H1 (cell line): ENCODE measurements at regions not wholly inside any gene's neighbourhood (a gene's known extent, or its start where the extent isn't known, plus 50 kb on each side); places are given as distances from the start of the nearest gene placed in this dataset.

Source experiments
- RXRA ChIP-seq: IDR thresholded peaks from 2 replicates; pipeline ENCODE4 v1.6.1; 2011; ENCODE audit warnings: low read depth, mild to moderate bottlenecking, low read length, moderate library complexity; ENCODE audit not compliant: insufficient read depth
- TCF12 ChIP-seq: IDR thresholded peaks from 2 replicates; pipeline ENCODE4 v1.6.1; 2011; ENCODE audit warnings: low read depth, mild to moderate bottlenecking, low read length
- YY1 ChIP-seq: IDR thresholded peaks from 2 replicates; pipeline ENCODE4 v1.6.1; 2011; ENCODE audit warnings: low read depth, mild to moderate bottlenecking, low read length
- TF ChIP-seq, protein P1 (sequence below), 3 experiments: IDR thresholded peaks; 1 replicate in 2 of 3; 2 replicates in 1 of 3; pipeline versions ENCODE4 v1.5.1 to v1.6.1; 2011; ENCODE audit warnings: low read length in 3 of 3, mild to moderate bottlenecking in 3 of 3, inconsistent platforms in 2 of 3, low read depth in 1 of 3, moderate library complexity in 1 of 3; ENCODE audit not compliant: insufficient read depth in 1 of 3; ENCODE audit errors: control extremely low read depth in 1 of 3

DNA sequence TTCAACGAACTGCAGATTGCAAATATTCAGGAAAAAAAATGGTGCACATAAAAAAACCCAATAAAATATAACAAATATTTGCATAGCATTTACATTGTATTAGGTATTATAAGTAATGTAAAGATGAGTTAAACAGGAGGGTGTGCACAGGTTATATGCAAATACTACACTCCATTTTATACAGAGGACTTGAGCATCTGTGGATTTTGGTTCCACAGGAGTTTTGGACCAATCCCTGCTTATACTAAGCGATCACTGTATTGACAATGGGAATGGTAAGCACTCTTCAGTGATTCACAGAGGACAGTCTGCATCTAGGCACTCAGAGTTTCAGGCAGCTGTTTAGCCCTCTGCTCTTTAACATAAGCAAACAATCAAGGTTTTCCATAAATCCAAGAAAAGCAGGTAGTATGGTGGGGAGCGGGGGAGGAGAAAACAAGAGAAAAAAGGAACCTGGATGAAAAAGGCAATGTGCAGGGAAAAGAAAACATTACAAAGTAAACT is 206.0 kb upstream of the PARD3B start:
- TF ChIP-seq, protein P1, sequence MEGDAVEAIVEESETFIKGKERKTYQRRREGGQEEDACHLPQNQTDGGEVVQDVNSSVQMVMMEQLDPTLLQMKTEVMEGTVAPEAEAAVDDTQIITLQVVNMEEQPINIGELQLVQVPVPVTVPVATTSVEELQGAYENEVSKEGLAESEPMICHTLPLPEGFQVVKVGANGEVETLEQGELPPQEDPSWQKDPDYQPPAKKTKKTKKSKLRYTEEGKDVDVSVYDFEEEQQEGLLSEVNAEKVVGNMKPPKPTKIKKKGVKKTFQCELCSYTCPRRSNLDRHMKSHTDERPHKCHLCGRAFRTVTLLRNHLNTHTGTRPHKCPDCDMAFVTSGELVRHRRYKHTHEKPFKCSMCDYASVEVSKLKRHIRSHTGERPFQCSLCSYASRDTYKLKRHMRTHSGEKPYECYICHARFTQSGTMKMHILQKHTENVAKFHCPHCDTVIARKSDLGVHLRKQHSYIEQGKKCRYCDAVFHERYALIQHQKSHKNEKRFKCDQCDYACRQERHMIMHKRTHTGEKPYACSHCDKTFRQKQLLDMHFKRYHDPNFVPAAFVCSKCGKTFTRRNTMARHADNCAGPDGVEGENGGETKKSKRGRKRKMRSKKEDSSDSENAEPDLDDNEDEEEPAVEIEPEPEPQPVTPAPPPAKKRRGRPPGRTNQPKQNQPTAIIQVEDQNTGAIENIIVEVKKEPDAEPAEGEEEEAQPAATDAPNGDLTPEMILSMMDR (IDR thresholded peaks at IDR 0.05; ENCODE audit: control extremely low read depth in 1 of 3, insufficient read depth in 1 of 3, low read depth in 1 of 3, low read length in 3 of 3) = no peak
- TF ChIP-seq TCF12 (no peak), YY1 (no peak), RXRA (no peak)
